NCI-H1092 treated with DMSO at 0.1 percent for 48 hours (cell line): ENCODE measurements at regions not wholly inside any gene's neighbourhood (a gene's known extent, or its start where the extent isn't known, plus 50 kb on each side); places are given as distances from the start of the nearest gene placed in this dataset.
"Not testable (repeated sequence)": the region's sequence is repeated elsewhere in the genome, so short reads cannot be mapped to it uniquely, and the experiment has no call there.

Experiments used
- DNase-seq: peaks from one replicate; lab custom pipeline; 2025; lab: John Stamatoyannopoulos, UW

GRCh38 chr20:29533566-29534177 is 1723.8 kb upstream of the DEFB115 start:
- not testable (repeated sequence) for DNase-seq

GRCh38 chr20:29566901-29567635 is 1690.4 kb upstream of the DEFB115 start:
- DNase-seq = not testable (repeated sequence)

- DNase-seq = not testable (repeated sequence)
These were observed 1689.8 kb upstream of the DEFB115 start for GRCh38 chr20:29567671-29568070.

DNA sequence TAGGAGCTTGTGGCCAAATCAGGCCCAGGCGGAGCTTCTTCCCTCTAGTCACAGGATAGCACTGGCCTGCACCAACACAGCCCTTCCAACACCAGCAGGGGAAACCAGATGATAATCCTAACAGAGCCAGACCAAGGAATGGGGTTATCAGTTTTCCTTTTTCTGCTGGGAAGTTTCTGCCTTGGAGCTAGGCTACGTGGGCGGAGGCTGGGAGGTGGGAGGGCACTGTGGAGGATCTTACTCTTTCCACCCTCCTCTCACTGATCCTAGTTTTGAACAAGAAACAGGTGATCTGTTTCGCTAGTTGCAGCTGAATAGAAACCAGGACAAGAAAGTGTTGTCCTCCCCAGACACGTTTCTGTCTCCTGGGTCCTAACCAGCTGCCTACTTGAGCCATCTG is 1687.3 kb upstream of the DEFB115 start:
- DNase-seq = not testable (repeated sequence)

GRCh38 chr20:29589530-29589929 is 1667.9 kb upstream of the DEFB115 start:
- DNase-seq = not testable (repeated sequence)

GRCh38 chr20:29604163-29604562 is 1653.3 kb upstream of the DEFB115 start:
- DNase-seq = not testable (repeated sequence)

DNA sequence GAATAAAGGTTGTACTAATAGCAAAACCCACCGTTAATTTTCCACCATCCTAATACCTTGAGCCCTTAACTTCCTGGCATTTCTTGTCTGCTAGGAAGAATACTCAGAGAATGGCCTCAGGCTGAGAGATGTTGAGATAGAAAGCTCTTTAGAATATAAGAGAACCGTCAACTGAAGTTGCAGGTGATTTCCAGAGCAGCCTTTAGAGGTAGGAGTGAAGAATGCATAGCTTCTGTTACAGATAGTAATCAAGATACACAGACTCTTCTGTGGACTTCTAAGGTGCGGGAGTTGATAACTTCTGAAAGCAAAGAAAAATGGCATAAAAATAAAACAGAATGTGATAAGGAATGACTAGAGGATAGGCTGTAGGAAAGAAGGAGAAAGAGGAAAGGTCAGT is 1651.3 kb upstream of the DEFB115 start:
- DNase-seq = not testable (repeated sequence)

DNA sequence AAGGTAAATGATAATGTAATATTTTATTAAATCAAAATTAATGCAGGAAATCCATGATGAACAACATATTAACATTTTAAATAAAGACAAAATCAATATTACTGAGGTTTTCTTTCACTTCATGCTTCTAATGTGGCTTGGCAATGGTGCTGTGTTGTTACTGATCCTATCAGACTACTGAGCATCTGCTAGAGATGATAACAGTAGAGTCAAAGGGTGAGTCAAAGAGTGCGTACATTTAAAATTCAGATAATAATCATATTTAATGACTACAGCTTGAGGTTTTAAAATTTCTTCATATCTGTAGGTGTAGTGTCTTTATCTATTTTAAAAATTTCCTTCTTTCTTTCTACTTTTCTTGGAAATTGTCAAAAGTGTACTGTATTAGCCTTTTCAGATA is 1628.1 kb upstream of the DEFB115 start:
- DNase-seq = not testable (repeated sequence)
